ENCODE measurements at regions not wholly inside any gene's neighbourhood (a gene's known extent, or its start where the extent isn't known, plus 50 kb on each side); places are given as distances from the start of the nearest gene placed in this dataset.

DNA sequence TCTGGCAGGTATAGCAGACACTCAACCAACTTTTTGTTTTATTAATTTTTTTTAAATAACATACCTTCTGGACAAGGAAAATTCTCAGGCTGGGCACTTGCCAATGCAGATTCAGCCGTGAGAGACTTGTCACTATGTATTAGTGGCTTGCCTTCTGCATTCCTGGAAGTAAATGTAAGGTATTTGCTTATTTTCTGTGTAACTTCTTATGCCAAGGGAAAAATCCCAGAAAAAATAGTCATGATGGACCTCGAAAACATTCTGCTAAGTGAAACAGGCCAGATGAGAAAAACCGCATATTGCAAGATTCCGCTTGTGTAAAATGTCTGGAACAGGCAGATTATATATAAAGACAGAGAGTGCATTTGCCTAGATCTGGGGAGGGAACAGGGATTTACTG is 260.3 kb upstream of the DAPK1 start:
- Mint-ChIP-seq H3K4me3 (no peak overlapping the region), H3K27me3 (peaks cover 12% of the 10 kb centered on the region), H3K27ac (no peak overlapping the region), H3K36me3 (ENCODE audit: low read depth) (no peaks in the 10 kb centered on the region), H3K4me1 (no peaks in the 10 kb centered on the region), H3K9me3 (ENCODE audit: low read depth) (no peaks in the 10 kb centered on the region)
- intact Hi-C loops (cut with DNase I, micrococcal nuclease) = no loop called here
- DNase-seq (no peak), ATAC-seq (no peak)
- ChIA-PET CTCF (no interaction called here), POLR2A (no interaction called here)

DNA sequence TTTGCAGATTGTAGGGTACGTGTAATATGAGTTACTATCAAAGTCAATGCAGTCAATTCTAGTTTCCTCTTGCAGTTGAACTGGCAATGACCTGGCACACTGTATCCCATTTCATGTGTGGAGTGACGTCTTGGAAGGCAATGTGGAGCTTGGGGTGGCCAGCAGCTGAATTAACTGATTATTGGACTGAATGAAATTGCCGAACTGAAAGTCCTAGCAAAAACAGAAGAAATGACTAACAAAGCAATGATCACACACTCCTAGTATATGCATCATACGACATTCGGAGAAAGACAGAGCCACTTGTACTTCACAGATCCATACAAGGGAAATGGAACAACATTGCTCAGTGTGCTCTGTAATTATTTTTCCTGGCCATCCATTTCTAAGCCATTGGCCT is 259.1 kb upstream of the DAPK1 start:
- ChIA-PET POLR2A (no interaction called here), CTCF (no interaction called here)
- H3K27ac Mint-ChIP-seq = no peak overlapping the region

DNA sequence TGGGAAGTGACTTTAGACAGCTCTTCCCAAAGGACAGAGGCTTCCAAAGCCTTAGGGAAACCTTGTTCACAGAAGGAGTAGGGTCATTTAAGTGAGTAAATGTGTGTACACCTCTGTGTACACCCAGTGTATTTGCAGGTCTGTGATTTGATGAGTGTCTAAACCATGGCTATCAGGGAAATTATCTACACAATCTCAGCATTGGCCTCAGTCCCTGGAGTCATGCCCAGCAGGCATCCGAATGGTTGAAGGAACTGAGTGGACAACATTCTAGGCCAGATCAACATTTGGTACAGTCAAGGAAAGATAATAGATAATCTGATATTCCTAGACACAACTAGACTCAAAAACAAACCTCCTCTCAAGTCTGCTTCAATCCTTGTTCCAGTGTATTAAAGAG is 258.4 kb upstream of the DAPK1 start:
- POLR2A ChIA-PET = no interaction called here
- Mint-ChIP-seq H3K27ac (no peak overlapping the region), H3K36me3 (ENCODE audit: low read depth) (no peaks in the 10 kb centered on the region), H3K9me3 (ENCODE audit: low read depth) (no peaks in the 10 kb centered on the region), H3K27me3 (peaks cover 14% of the 10 kb centered on the region), H3K4me3 (no peak overlapping the region), H3K4me1 (no peaks in the 10 kb centered on the region)
- DNase-seq (no peak), ATAC-seq (no peak)
- CTCF ChIA-PET = no interaction called here
- intact Hi-C loops (cut with DNase I, micrococcal nuclease) = no loop called here

More for the DNA sequence above, 259.1 kb upstream of the DAPK1 start:
- DNase-seq (no peak), ATAC-seq (no peak)
- Mint-ChIP-seq H3K27me3 (peaks cover 12% of the 10 kb centered on the region), H3K36me3 (ENCODE audit: low read depth) (no peaks in the 10 kb centered on the region), H3K9me3 (ENCODE audit: low read depth) (no peaks in the 10 kb centered on the region), H3K4me3 (no peak overlapping the region), H3K4me1 (no peaks in the 10 kb centered on the region)
- intact Hi-C loops (cut with DNase I, micrococcal nuclease) = no loop called here

DNA sequence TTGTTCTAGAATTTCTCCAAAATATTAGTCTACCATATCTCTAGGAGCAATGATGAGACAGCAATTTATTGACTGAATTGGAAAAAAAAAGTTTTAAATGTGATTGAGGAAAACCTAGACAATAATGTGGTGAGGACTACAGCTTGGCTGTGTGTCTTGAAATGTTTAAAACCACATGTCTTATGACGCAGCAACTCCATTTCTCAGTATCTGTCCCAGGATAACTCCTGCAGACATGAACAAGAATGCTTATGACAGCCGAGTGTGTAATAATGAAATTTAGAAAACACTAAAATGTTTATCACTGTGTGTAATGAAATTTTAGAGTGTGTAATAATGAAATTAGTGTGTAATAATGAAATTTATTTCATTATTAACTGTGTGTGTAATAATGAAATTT is 254.1 kb upstream of the DAPK1 start:
- ATAC-seq (no peak), DNase-seq (no peak)
- intact Hi-C loops (cut with DNase I, micrococcal nuclease) = no loop called here
- Mint-ChIP-seq H3K4me3 (no peak overlapping the region), H3K36me3 (ENCODE audit: low read depth) (no peaks in the 10 kb centered on the region), H3K27ac (no peak overlapping the region), H3K27me3 (peaks cover 25% of the 10 kb centered on the region), H3K4me1 (no peaks in the 10 kb centered on the region), H3K9me3 (ENCODE audit: low read depth) (no peaks in the 10 kb centered on the region)
- POLR2A ChIA-PET = no interaction called here
- CTCF ChIA-PET = no interaction called here

DNA sequence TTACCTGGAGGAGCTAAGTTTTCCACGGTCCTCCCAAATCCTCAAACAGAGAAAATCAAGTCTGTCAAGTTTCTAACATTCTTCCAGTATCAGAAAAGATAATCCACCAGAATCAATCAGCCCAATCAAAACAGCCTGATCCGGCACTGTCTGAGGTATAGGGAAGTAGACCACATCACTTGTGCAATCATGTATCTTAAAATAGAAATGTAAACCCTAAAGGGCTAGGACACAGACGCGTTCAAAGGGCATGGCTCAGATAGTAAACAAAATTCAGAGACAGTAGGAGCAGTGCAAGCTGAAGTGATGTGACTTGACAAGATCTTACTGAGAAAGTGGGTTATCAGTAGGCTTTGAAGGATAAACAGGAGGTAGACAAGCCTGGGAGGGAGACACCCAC is 252.4 kb upstream of the DAPK1 start:
- H3K4me3 Mint-ChIP-seq = no peak overlapping the region
- no peak overlapping the region for H3K27ac Mint-ChIP-seq
- no peaks in the 10 kb centered on the region for H3K36me3 Mint-ChIP-seq (ENCODE audit: low read depth)
- ATAC-seq (no peak), DNase-seq (no peak)
- H3K27me3 Mint-ChIP-seq = peaks cover 24% of the 10 kb centered on the region
- ChIA-PET POLR2A (no interaction called here), CTCF (no interaction called here)
- H3K9me3 Mint-ChIP-seq (ENCODE audit: low read depth) = no peaks in the 10 kb centered on the region
- intact Hi-C loops (cut with DNase I, micrococcal nuclease) = no loop called here
- no peaks in the 10 kb centered on the region for H3K4me1 Mint-ChIP-seq

DNA sequence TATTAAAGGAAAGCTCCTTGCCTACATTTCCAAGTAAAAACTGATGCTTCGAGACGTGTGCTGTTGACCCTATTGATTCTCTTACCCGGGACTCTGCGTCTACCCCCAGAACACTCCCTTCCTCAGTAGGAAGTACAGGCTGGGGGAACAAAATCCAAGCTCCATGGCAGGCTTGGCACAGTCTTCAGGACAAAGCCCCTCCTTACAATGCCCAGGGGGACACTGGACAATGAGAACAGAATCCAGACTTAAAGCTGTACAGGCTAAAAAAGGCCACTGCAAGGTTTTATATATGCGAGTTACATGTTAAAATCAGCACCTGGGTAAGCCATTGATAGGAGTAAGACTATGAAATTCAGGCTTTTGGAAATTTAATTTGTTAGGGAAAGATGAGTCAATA is 250.6 kb upstream of the DAPK1 start:
- ATAC-seq (no peak), DNase-seq (no peak)
- intact Hi-C loops (cut with DNase I, micrococcal nuclease) = no loop called here
- Mint-ChIP-seq H3K36me3 (ENCODE audit: low read depth) (no peaks in the 10 kb centered on the region), H3K9me3 (ENCODE audit: low read depth) (no peaks in the 10 kb centered on the region), H3K4me1 (no peaks in the 10 kb centered on the region), H3K27me3 (peaks cover 18% of the 10 kb centered on the region), H3K4me3 (no peak overlapping the region), H3K27ac (no peak overlapping the region)
- ChIA-PET POLR2A (no interaction called here), CTCF (interaction anchor here (0.6 kb wide), 1 partner anchor 880 kb away, joined by 4 read pairs; no protein-coding TSS in a partner anchor)

DNA sequence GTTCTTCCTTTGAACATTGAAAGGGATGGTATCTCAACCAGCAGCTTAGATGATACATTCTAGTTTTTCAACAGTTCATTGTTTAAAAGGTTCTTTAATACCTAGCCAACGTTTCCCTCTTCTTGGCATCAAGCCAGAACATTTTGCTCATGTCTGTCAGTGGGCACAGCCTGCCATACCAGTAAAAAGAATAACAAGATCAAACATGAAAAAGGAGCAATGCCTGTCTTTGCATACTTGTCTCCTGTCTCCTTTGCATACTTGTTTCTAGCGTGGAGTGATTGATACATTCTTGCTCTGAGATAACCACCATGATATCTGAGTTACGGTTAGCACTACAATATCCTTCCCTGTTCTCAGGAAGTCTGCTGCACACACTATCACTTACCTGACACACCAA is 248.6 kb upstream of the DAPK1 start:
- Mint-ChIP-seq H3K9me3 (ENCODE audit: low read depth) (no peaks in the 10 kb centered on the region), H3K27me3 (peaks cover 17% of the 10 kb centered on the region), H3K36me3 (ENCODE audit: low read depth) (no peaks in the 10 kb centered on the region), H3K27ac (no peak overlapping the region), H3K4me1 (no peaks in the 10 kb centered on the region), H3K4me3 (no peak overlapping the region)
- CTCF ChIA-PET = no interaction called here
- intact Hi-C loops (cut with DNase I, micrococcal nuclease) = no loop called here
- ATAC-seq (no peak), DNase-seq (no peak)
- POLR2A ChIA-PET = no interaction called here

DNA sequence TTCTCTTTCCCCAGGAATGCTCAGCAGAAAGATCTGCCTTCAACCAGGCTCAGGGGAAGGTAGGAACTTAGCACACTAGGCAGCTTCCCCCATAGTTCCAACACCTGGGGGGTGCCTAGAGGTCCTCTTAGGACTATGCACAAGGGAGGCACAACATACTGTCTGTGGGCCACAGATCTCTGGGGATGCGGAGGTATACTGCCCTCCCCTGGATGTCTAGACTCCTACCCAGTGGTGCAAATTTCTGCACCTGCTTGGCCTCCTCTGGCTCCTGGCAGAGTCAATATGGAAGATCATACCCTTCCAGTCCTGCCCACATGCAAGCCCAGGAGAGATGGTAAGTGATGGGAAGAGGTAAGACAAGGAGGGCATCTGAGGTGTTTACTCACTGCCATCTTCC is 247.5 kb upstream of the DAPK1 start:
- Mint-ChIP-seq H3K36me3 (ENCODE audit: low read depth) (no peaks in the 10 kb centered on the region), H3K4me3 (no peak overlapping the region), H3K27ac (no peak overlapping the region), H3K9me3 (ENCODE audit: low read depth) (no peaks in the 10 kb centered on the region), H3K27me3 (peaks cover 10% of the 10 kb centered on the region), H3K4me1 (no peaks in the 10 kb centered on the region)
- ChIA-PET CTCF (interaction anchor here (0.8 kb wide), 1 partner anchor 1794 kb away, joined by 4 read pairs; no protein-coding TSS in a partner anchor), POLR2A (no interaction called here)
- ATAC-seq (no peak), DNase-seq (no peak)
- intact Hi-C loops (cut with DNase I, micrococcal nuclease) = no loop called here

DNA sequence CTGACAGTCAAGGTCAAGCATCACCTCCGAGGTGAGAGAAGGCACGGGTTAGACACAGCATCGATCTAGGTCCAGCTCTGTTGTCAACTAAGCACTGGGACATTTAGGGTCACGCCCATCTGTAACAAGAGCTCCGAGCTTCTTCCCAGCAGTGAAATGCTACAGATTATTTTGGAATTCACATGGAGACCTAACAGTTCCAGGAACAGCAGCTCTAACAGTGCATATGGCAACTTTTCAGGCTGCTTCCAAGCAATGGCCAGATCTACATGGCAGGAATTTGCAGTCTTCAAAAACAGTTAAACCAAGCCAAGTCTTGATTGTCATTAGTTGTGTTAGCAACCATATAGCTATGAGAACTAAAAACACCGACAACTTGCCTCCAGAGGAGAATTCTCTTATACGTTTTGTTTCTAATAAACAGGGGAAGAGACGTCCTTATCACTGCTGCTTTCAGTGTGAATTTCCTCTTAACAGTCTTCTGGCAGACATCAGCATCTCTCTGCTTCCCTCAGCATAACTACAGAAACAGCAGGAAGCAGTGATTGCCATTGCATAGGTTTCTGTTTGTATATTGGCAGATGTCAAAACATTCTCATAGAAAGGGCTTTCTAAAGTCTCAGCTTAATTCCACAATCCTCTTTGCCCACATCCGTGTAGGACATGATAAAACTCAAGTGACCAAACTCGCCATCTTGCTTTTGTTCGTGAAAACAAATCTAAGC is 242.1 kb upstream of the DAPK1 start:
- POLR2A ChIA-PET = no interaction called here
- DNase-seq (no peak), ATAC-seq (no peak)
- H3K27ac Mint-ChIP-seq = no peak overlapping the region
- H3K27me3 Mint-ChIP-seq = peaks cover 8% of the 10 kb centered on the region
- no peak overlapping the region for H3K4me3 Mint-ChIP-seq
- no peaks in the 10 kb centered on the region for H3K36me3 Mint-ChIP-seq (ENCODE audit: low read depth)
- peaks cover 2% of the 10 kb centered on the region for H3K4me1 Mint-ChIP-seq
- intact Hi-C loops (cut with DNase I, micrococcal nuclease) = no loop called here
- CTCF ChIA-PET = no interaction called here
- no peaks in the 10 kb centered on the region for H3K9me3 Mint-ChIP-seq (ENCODE audit: low read depth)

DNA sequence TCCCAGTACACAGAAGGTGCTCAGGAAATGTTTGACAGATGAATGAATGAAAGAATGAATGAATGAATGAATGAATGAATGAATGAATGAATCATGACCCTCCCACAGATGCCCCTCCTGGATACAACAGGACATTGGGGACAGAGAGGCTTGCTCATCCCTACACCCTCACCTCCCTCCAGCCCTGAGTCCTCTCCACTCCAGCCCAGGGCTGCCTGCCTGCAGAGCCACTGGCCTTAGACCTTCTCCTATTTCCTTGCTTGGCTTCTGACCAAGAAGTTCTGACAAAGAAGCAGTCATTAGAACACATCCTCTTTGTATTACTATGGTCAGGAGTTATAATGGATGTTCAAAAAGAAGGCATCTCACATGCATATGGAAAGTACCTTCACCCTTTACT is 240.7 kb upstream of the DAPK1 start:
- ATAC-seq = no peak
- Mint-ChIP-seq H3K36me3 (ENCODE audit: low read depth) (no peaks in the 10 kb centered on the region), H3K27ac (no peak overlapping the region), H3K4me1 (peaks cover 2% of the 10 kb centered on the region), H3K27me3 (peaks cover 8% of the 10 kb centered on the region), H3K9me3 (ENCODE audit: low read depth) (no peaks in the 10 kb centered on the region), H3K4me3 (no peak overlapping the region)
- ChIA-PET POLR2A (no interaction called here), CTCF (interaction anchor here (0.7 kb wide), 1 partner anchor 84 kb away, joined by 4 read pairs; no protein-coding TSS in a partner anchor)
- intact Hi-C loops (cut with DNase I, micrococcal nuclease) = no loop called here
- DNase-seq = no peak

DNA sequence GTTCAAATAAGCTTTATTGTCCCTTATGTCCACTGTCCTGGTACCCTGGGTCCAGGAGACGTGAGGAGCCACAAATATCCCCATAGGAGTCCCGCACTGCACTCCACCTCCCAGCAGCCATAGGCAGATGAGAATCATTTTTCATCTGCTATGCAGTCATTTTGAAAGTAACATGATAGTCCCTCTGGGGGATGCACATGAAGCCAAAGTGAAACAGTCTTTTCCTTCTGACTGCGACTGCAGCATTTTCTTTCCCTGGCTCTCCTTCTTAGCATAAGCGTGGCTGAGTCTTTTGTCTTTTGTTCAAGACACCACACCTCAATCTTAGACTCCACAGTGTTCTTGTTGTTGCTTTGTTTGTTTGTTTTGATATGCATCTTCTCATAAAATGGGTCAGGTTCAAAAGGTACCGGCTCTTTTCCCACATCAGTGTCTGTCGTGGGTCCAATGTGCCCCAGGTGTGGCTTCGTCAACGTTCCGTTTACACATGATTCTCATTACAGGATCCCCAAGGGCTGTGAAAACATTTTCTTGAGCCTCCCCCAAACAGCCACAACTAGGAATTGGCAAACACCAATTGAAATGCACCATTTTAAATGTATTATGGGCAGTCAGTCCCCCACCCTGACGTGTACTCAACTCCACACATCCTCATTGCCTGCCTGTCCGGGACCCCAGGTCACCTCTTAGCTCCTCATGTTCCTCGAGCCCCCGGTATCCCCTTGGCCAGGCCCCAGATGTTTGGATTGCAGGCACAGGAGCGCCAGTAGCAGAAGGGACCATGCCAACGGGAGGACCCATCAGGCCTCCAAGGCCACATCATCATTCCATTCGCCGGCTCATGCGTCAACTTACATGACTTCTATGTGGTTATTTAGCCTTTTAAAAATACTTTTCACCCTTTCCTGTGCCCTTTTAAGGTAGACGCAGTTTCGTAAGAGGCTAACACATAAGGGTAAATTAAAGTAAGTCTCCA is 237.8 kb upstream of the DAPK1 start:
- intact Hi-C loops (cut with DNase I, micrococcal nuclease) = no loop called here
- no peaks in the 10 kb centered on the region for H3K36me3 Mint-ChIP-seq (ENCODE audit: low read depth)
- no peak for ATAC-seq

DNA sequence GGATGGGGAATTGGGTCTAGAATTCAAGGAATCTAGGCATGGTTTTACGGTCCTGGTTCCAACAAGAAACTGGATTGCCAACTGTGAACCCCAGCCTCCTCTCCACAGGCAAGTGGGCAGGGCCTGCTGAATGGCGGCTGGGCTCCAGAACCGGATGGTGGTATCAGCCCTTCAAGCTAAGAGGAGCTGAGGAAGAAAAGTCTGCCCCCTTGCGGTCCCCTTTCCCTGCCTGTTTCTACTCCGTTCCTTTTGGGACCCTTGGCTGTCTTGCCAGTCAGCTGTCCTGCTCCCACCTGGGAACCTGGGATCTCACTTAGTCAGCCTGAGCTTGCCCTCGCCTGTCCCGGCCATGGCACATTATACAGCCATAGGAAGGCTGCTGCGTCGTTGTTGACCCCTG is 234.4 kb upstream of the DAPK1 start:
- H3K4me3 Mint-ChIP-seq = no peak overlapping the region
- ChIA-PET POLR2A (no interaction called here), CTCF (no interaction called here)
- intact Hi-C loops (cut with DNase I, micrococcal nuclease) = no loop called here
- DNase-seq (no peak), ATAC-seq (no peak)
- H3K4me1 Mint-ChIP-seq = peaks cover 2% of the 10 kb centered on the region
- H3K27me3 Mint-ChIP-seq = peaks cover 2% of the 10 kb centered on the region
- no peak overlapping the region for H3K27ac Mint-ChIP-seq
- no peaks in the 10 kb centered on the region for H3K36me3 Mint-ChIP-seq (ENCODE audit: low read depth)
- H3K9me3 Mint-ChIP-seq (ENCODE audit: low read depth) = no peaks in the 10 kb centered on the region

More for the DNA sequence above, 237.8 kb upstream of the DAPK1 start:
- H3K9me3 Mint-ChIP-seq (ENCODE audit: low read depth) = no peaks in the 10 kb centered on the region
- no peak for DNase-seq
- ChIA-PET POLR2A (interaction anchor here (0.7 kb wide), 1 partner anchor 522 kb away, joined by 5 read pairs; no protein-coding TSS in a partner anchor), CTCF (interaction anchor here (0.5 kb wide), 1 partner anchor 751 kb away, joined by 3 read pairs; no protein-coding TSS in a partner anchor)
- no peak overlapping the region for H3K4me3 Mint-ChIP-seq
- H3K27ac Mint-ChIP-seq = no peak overlapping the region
- peaks cover 2% of the 10 kb centered on the region for H3K4me1 Mint-ChIP-seq
- H3K27me3 Mint-ChIP-seq = peaks cover 8% of the 10 kb centered on the region

Data from activated CD4-positive, alpha-beta T cell treated with anti-CD3 and anti-CD28 coated beads for 36 hours (primary cell).